ENCODE measurements at regions not wholly inside any gene's neighbourhood (a gene's known extent, or its start where the extent isn't known, plus 50 kb on each side); places are given as distances from the start of the nearest gene placed in this dataset.

GRCh38 chr16:51762081-51762996 is 611.3 kb upstream of the SALL1 start:
- Histone ChIP-seq H3K4me1 (ENCODE audit: control insufficient read depth in 1 of 2, insufficient read depth in 2 of 2, low read length in 2 of 2) (peaks cover 0 to 10% of the 10 kb centered on the region in 2 donors), H3K27ac (ENCODE audit: low read length) (no peak overlapping the region), H3K36me3 (ENCODE audit: control insufficient read depth in 1 of 2, insufficient read depth in 2 of 2, low read length in 2 of 2) (no peaks in the 10 kb centered on the region), H3K4me3 (ENCODE audit: low read depth in 1 of 2, low read length in 2 of 2) (no peak overlapping the region), H3K27me3 (ENCODE audit: low read depth, low read length) (no peaks in the 10 kb centered on the region), H3K9me3 (ENCODE audit: control insufficient read depth in 1 of 2, low read length in 2 of 2) (no peaks in the 10 kb centered on the region)

- H3K4me3 ChIP-seq (ENCODE audit: low read depth in 1 of 2, low read length in 2 of 2): no peak overlapping the region
- H3K36me3 ChIP-seq (ENCODE audit: control insufficient read depth in 1 of 2, insufficient read depth in 2 of 2, low read length in 2 of 2): no peaks in the 10 kb centered on the region
- no peaks in the 10 kb centered on the region for H3K9me3 ChIP-seq (ENCODE audit: control insufficient read depth in 1 of 2, low read length in 2 of 2)
- H3K4me1 ChIP-seq (ENCODE audit: control insufficient read depth in 1 of 2, insufficient read depth in 2 of 2, low read length in 2 of 2): peaks cover 0 to 10% of the 10 kb centered on the region in 2 donors
- H3K27ac ChIP-seq (ENCODE audit: low read length): no peak overlapping the region
- H3K27me3 ChIP-seq (ENCODE audit: low read depth, low read length): no peaks in the 10 kb centered on the region
Observed at GRCh38 chr16:51761001-51761400, 609.9 kb upstream of the SALL1 start.

DNA sequence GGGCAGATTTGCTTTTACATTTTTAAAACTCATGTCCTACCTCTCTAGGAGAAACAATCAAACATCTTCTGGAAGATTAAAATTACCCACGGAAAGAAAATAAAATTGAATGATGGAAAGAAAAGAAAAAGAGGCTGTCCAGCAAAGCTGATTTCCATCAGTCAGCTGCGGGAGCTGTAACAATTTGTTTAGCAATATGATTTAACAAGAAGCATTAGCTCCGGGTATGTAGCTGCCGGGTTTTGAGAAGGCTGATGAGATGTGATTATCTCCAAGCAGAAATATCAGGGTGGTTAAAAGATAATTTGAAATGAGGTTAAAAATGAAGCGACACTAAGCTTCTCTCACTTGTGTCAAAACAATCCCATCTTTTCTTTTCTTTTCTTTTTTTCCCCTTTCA is 608.9 kb upstream of the SALL1 start:
- no peaks in the 10 kb centered on the region for H3K36me3 ChIP-seq (ENCODE audit: control insufficient read depth in 1 of 2, insufficient read depth in 2 of 2, low read length in 2 of 2)
- H3K4me3 ChIP-seq (ENCODE audit: low read depth in 1 of 2, low read length in 2 of 2): no peak overlapping the region
- no peaks in the 10 kb centered on the region for H3K27me3 ChIP-seq (ENCODE audit: low read depth, low read length)
- H3K27ac ChIP-seq (ENCODE audit: low read length): no peak overlapping the region
- no peaks in the 10 kb centered on the region for H3K9me3 ChIP-seq (ENCODE audit: control insufficient read depth in 1 of 2, low read length in 2 of 2)
- H3K4me1 ChIP-seq (ENCODE audit: control insufficient read depth in 1 of 2, insufficient read depth in 2 of 2, low read length in 2 of 2): peaks cover 0 to 10% of the 10 kb centered on the region in 2 donors

GRCh38 chr16:51759329-51759728 is 608.3 kb upstream of the SALL1 start:
- peaks cover 0 to 10% of the 10 kb centered on the region in 2 donors for H3K4me1 ChIP-seq (ENCODE audit: control insufficient read depth in 1 of 2, insufficient read depth in 2 of 2, low read length in 2 of 2)
- no peaks in the 10 kb centered on the region for H3K36me3 ChIP-seq (ENCODE audit: control insufficient read depth in 1 of 2, insufficient read depth in 2 of 2, low read length in 2 of 2)
- no peaks in the 10 kb centered on the region for H3K9me3 ChIP-seq (ENCODE audit: control insufficient read depth in 1 of 2, low read length in 2 of 2)
- H3K27me3 ChIP-seq (ENCODE audit: low read depth, low read length): no peaks in the 10 kb centered on the region
- no peak overlapping the region for H3K27ac ChIP-seq (ENCODE audit: low read length)
- H3K4me3 ChIP-seq (ENCODE audit: low read depth in 1 of 2, low read length in 2 of 2): no peak overlapping the region

GRCh38 chr16:51757921-51758479 is 606.9 kb upstream of the SALL1 start:
- no peak overlapping the region for H3K27ac ChIP-seq (ENCODE audit: low read length)

GRCh38 chr16:51757505-51757904 is 606.4 kb upstream of the SALL1 start:
- no peaks in the 10 kb centered on the region for H3K9me3 ChIP-seq (ENCODE audit: control insufficient read depth in 1 of 2, low read length in 2 of 2)
- no peaks in the 10 kb centered on the region for H3K27me3 ChIP-seq (ENCODE audit: low read depth, low read length)
- H3K4me1 ChIP-seq (ENCODE audit: control insufficient read depth in 1 of 2, insufficient read depth in 2 of 2, low read length in 2 of 2): peaks cover 0 to 10% of the 10 kb centered on the region in 2 donors
- no peak overlapping the region for H3K4me3 ChIP-seq (ENCODE audit: low read depth in 1 of 2, low read length in 2 of 2)
- H3K36me3 ChIP-seq (ENCODE audit: control insufficient read depth in 1 of 2, insufficient read depth in 2 of 2, low read length in 2 of 2): no peaks in the 10 kb centered on the region
- no peak overlapping the region for H3K27ac ChIP-seq (ENCODE audit: low read length)

More at GRCh38 chr16:51757921-51758479, 606.9 kb upstream of the SALL1 start:
- H3K4me1 ChIP-seq (ENCODE audit: control insufficient read depth in 1 of 2, insufficient read depth in 2 of 2, low read length in 2 of 2): peaks cover 0 to 10% of the 10 kb centered on the region in 2 donors
- H3K4me3 ChIP-seq (ENCODE audit: low read depth in 1 of 2, low read length in 2 of 2): no peak overlapping the region
- H3K27me3 ChIP-seq (ENCODE audit: low read depth, low read length): no peaks in the 10 kb centered on the region
- H3K9me3 ChIP-seq (ENCODE audit: control insufficient read depth in 1 of 2, low read length in 2 of 2): no peaks in the 10 kb centered on the region
- H3K36me3 ChIP-seq (ENCODE audit: control insufficient read depth in 1 of 2, insufficient read depth in 2 of 2, low read length in 2 of 2): no peaks in the 10 kb centered on the region

DNA sequence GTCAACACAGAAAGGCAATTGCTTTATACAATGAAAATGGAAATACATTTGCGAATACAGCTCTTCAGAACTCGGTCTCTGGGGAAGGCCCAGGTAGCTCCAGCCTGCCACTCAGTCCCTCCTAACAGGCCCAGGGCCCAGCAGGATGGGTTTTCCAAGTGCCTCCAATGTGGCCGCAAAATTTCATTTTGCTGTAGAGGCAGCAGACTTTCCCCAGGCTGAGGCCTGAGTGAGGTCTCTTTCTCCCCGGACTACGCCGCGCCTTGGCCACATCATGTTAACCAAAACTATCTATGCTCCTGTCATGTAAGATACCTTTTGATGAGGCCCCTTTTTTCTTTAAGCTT is 606.0 kb upstream of the SALL1 start:
- no peak overlapping the region for H3K27ac ChIP-seq (ENCODE audit: low read length)
- H3K36me3 ChIP-seq (ENCODE audit: control insufficient read depth in 1 of 2, insufficient read depth in 2 of 2, low read length in 2 of 2): no peaks in the 10 kb centered on the region
- no peaks in the 10 kb centered on the region for H3K9me3 ChIP-seq (ENCODE audit: control insufficient read depth in 1 of 2, low read length in 2 of 2)
- peaks cover 0 to 9% of the 10 kb centered on the region in 2 donors for H3K4me1 ChIP-seq (ENCODE audit: control insufficient read depth in 1 of 2, insufficient read depth in 2 of 2, low read length in 2 of 2)
- no peaks in the 10 kb centered on the region for H3K27me3 ChIP-seq (ENCODE audit: low read depth, low read length)
- H3K4me3 ChIP-seq (ENCODE audit: low read depth in 1 of 2, low read length in 2 of 2): no peak overlapping the region

- Histone ChIP-seq H3K27me3 (ENCODE audit: low read depth, low read length) (no peaks in the 10 kb centered on the region), H3K9me3 (ENCODE audit: control insufficient read depth in 1 of 2, low read length in 2 of 2) (no peaks in the 10 kb centered on the region), H3K4me3 (ENCODE audit: low read depth in 1 of 2, low read length in 2 of 2) (no peak overlapping the region), H3K36me3 (ENCODE audit: control insufficient read depth in 1 of 2, insufficient read depth in 2 of 2, low read length in 2 of 2) (no peaks in the 10 kb centered on the region), H3K4me1 (ENCODE audit: control insufficient read depth in 1 of 2, insufficient read depth in 2 of 2, low read length in 2 of 2) (peaks cover 0 to 4% of the 10 kb centered on the region in 2 donors), H3K27ac (ENCODE audit: low read length) (no peak overlapping the region)
Observed at GRCh38 chr16:51756447-51757123, 605.5 kb upstream of the SALL1 start.

DNA sequence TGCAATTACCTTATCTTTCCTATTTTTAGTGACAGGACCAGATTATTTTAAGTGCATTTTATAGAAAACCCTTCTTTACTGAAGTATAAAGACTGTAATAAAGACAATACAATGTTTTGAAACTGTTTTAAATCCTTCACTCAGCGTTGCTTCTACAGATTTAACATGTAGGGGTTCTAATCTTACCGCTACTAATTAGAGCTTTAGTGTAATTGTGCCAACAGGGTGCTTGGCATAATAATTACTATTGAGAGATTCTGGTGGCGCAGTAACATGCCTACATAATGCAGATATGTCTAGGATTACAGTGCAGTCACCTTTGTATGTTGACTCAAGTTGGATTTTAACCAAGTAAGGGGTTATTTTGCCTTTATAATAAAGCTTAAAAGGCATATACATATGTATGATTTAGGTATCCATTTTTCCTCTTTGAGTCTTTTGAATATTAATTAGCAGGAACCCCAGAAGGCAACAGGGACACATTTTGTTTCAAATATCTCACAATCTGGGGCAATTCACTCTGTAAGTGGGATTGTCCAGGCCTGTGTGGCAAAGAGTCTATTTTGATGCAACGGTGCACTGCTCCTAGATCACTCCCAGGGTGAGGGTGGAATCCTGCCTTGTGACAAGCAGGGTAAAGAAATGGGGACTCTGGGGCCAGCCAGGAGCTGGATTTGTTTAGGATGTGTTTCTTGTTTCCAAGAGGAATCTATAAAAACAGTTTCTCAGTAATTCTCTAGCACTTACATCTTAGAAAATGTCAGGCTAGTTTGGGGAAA is 604.7 kb upstream of the SALL1 start:
- H3K27me3 ChIP-seq (ENCODE audit: low read depth, low read length): no peaks in the 10 kb centered on the region
- H3K4me3 ChIP-seq (ENCODE audit: low read depth in 1 of 2, low read length in 2 of 2): no peak overlapping the region
- H3K9me3 ChIP-seq (ENCODE audit: control insufficient read depth in 1 of 2, low read length in 2 of 2): no peaks in the 10 kb centered on the region
- H3K4me1 ChIP-seq (ENCODE audit: control insufficient read depth in 1 of 2, insufficient read depth in 2 of 2, low read length in 2 of 2): no peaks in the 10 kb centered on the region
- no peak overlapping the region for H3K27ac ChIP-seq (ENCODE audit: low read length)
- no peaks in the 10 kb centered on the region for H3K36me3 ChIP-seq (ENCODE audit: control insufficient read depth in 1 of 2, insufficient read depth in 2 of 2, low read length in 2 of 2)

- Histone ChIP-seq H3K4me1 (ENCODE audit: control insufficient read depth in 1 of 2, insufficient read depth in 2 of 2, low read length in 2 of 2) (no peaks in the 10 kb centered on the region), H3K9me3 (ENCODE audit: control insufficient read depth in 1 of 2, low read length in 2 of 2) (no peaks in the 10 kb centered on the region), H3K27ac (ENCODE audit: low read length) (no peak overlapping the region), H3K36me3 (ENCODE audit: control insufficient read depth in 1 of 2, insufficient read depth in 2 of 2, low read length in 2 of 2) (no peaks in the 10 kb centered on the region), H3K27me3 (ENCODE audit: low read depth, low read length) (no peaks in the 10 kb centered on the region), H3K4me3 (ENCODE audit: low read depth in 1 of 2, low read length in 2 of 2) (no peak overlapping the region)
Observed at GRCh38 chr16:51755039-51755501, 604.0 kb upstream of the SALL1 start.
